OCI-LY1 (cell line): ENCODE measurements at regions not wholly inside any gene's neighbourhood (a gene's known extent, or its start where the extent isn't known, plus 50 kb on each side); places are given as distances from the start of the nearest gene placed in this dataset.

Experiments used
- CTCF ChIP-seq: fragments of 200-600 bp; sonication (generic), shearing (Covaris generic); IDR thresholded peaks from 2 replicates; pipeline ENCODE4 v1.5.1; 2017; ENCODE audit warnings: mild to moderate bottlenecking, antibody characterized with exemption, low read length, moderate library complexity, mixed read lengths
- EZH2 ChIP-seq: fragments of 200-600 bp; sonication (generic), shearing (Covaris generic); IDR thresholded peaks from 2 replicates; pipeline ENCODE4 v1.8.0; 2017; ENCODE audit warnings: borderline replicate concordance, mixed run types, mild to moderate bottlenecking, antibody characterized with exemption, low read length, moderate library complexity, mixed read lengths

- no peak for TF ChIP-seq EZH2
- peak; percentile 69 for TF ChIP-seq CTCF
Observed at GRCh38 chr1:89454845-89455521, 69.6 kb upstream of the LRRC8B start.
